D341Med (cell line): ENCODE measurements at regions not wholly inside any gene's neighbourhood (a gene's known extent, or its start where the extent isn't known, plus 50 kb on each side); places are given as distances from the start of the nearest gene placed in this dataset.
"Not testable (repeated sequence)": the region's sequence is repeated elsewhere in the genome, so short reads cannot be mapped to it uniquely, and the experiment has no call there.

Experiments
- DNase-seq: peaks from one replicate; pipeline ENCODE4 v3.0.0; 2012; ENCODE audit warnings: low spot score

DNA sequence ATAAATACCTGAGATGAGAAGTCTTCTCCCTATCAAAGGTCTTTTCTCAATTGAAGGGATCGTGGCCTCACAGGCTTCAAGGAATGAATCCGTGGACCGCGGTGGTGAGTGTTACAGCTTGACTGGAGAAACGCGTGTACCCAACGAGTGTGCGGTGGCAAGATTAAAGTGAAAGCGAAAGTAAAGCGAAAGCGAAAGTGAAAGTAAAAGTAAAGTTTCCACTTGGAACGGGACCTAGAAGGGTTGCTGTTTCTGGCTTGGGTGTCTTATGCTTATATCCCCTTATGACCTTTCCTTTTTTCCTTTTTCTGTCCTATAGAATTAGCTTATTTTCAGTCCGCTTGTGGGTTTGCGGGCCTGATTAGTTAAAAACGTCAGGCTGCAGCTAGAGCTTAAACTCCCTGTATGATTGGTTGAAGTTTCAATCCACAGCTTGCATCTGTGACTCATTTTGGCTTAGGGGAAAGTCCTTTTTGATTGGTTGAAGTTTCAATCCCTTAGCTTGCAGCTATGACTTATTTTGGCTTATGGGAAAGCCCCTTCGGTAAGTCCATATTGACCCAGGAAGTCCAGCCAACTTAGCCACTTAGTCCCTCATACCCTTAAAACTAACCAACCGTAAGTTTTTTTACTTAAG is 924.3 kb upstream of the CDH10 start:
- no peak for DNase-seq

DNA sequence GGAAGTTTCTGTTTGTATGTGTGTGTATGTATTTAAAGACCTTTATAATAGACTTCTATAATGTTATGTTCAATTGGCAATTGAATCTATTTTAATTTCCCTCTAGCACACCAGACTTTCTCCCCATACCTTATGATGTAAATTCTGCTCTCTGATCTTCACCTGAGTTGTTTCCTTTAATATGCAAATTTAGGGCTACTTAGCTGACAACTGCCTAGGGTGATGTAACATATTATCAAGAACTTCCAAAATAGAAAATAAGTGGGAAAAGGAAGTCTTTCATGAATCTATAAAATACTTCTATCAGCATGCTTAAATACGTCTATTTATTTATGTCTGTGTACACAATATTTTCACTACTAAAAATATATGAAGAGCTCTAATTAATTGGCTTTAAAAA is 923.5 kb upstream of the CDH10 start:
- no peak for DNase-seq

GRCh38 chr5:25567881-25568280 is 923.1 kb upstream of the CDH10 start:
- no peak for DNase-seq

DNA sequence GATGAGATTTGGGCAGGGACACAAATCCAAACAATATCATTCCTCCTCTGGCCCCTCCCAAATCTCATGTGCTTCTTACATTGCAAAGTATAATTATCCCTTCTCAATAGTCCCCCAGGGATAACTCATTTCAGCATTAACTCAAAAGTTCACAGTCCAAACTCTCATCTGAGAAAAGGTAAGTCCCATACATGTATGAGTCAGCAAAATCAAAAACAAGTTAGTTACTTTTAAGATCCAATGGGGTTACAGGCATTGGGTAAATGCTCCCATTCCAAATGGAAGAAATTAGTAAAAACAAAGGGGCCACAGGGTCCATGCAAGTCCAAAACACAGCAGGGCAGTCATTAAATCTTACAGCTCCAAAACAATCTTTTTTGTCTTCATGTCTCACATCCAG is 917.9 kb upstream of the CDH10 start:
- no peak for DNase-seq

DNA sequence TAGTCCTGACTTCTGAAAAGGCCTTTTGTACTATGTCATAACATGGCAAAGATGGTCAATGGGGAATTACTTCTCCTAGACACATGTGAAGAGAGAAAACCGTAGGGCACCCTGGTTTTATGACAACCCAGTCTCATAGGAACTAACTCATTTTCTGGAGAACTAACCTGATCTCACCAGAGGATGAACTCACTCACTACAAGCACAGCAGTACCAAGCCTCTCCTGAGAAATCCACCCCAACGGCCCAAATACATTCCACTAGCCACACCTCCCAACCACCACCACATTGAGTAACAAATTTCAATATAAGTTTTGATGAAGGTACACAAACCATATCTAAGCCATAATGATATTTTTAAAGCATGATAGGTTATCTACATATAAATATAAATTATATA is 909.3 kb upstream of the CDH10 start:
- no peak for DNase-seq

DNA sequence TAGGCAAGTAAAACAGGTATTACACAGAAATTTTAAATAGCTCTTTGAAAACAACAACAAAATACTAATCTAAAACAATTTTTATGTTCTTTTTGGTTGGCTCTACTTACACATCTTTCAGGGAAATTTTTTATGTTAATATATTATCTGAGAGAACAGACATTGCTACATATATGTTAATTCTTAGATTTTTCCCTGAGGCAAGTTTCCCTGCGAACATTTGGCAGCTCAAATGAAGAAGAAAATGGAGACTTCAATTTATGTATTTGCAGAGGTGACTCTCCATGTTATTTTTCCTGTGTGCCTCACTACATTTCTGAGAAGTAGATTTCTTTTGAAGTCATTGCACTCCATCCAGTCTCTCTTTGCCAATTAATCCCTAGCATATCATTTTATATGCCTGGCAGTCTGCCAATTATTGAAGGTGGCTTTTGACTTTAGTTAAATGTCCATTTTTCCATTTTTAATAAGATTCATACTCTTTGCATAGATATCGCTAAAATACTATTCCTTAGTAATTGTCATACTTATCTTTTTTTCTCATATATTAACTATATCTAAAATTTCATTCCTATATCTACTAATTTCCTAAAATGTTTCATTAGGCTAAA is 908.2 kb upstream of the CDH10 start:
- DNase-seq = no peak

GRCh38 chr5:25550793-25551192 is 906.0 kb upstream of the CDH10 start:
- DNase-seq = no peak

DNA sequence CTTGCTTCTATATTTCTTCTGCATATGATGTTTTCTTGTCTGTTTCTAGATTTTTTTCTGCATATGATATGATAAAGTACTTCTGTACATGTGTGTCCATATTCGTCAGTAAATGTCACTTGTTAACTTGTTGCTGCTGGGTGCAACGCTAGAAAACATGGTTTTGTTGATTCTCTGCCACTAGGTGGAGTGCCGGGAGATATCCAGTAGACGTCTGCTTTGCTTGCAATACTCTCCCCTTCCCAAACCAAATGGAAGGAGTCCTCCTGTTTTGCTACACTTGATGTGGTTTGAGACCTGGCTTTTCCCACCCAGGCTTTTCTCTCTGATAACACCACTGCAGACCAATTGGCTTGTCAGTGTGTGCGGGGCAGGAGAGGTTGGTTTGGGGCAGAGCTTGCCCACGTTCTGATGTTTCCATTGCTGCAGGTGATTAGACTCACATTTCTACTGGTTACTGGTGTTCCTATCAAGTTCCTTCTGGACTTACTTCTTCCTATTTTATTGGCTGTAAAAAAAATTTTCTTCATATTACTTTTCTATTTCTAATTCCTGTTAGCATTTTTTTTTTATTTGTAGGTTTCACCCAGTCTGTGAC is 900.0 kb upstream of the CDH10 start:
- peak; percentile 59 for DNase-seq

DNA sequence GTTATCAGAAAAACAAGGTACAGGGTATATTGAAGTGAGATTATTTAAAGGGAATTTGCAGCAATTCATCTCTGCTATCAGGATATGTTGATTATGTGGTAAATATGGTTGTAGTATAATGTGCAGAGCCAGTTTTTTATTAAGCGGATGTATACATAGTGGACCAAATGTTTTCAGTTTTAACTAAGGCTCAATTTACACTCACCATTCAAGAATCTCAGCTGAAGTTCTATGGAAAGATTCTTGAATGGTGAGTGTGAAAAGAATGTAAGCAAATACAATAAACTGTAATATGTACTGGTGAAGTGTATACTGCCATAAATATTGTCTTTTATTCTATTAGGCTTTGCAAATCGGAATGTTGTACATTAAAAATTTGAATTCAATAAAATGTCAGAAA is 895.9 kb upstream of the CDH10 start:
- no peak for DNase-seq

- DNase-seq = no peak
These were observed 894.8 kb upstream of the CDH10 start for GRCh38 chr5:25539536-25539935.

- not testable (repeated sequence) for DNase-seq
These were observed 891.7 kb upstream of the CDH10 start for GRCh38 chr5:25536461-25536860.

- DNase-seq = peak; percentile 56
These were observed 871.4 kb upstream of the CDH10 start for GRCh38 chr5:25516141-25516540.

GRCh38 chr5:25515525-25515924 is 870.7 kb upstream of the CDH10 start:
- peak; percentile 7 for DNase-seq

DNA sequence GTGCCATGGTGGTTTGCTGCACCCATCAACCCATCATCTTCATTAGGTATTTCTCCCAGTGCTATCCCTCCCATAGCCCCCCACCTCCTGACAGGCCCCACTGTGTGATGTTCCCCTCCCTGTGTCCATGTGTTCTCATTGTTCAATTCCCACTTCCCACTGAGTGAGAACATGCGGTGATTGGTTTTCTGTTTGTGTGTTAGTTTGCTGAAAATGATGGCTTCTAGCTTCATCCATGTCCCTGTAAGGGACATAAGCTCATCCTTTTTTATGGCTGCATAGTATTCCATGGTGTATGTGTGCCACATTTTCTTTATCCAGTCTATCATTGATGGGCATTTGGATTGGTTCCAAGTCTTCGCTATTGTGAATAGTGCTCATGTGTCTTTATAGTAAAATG is 865.9 kb upstream of the CDH10 start:
- DNase-seq = not testable (repeated sequence)

- not testable (repeated sequence) for DNase-seq
These were observed 863.2 kb upstream of the CDH10 start for GRCh38 chr5:25508011-25508410.

DNA sequence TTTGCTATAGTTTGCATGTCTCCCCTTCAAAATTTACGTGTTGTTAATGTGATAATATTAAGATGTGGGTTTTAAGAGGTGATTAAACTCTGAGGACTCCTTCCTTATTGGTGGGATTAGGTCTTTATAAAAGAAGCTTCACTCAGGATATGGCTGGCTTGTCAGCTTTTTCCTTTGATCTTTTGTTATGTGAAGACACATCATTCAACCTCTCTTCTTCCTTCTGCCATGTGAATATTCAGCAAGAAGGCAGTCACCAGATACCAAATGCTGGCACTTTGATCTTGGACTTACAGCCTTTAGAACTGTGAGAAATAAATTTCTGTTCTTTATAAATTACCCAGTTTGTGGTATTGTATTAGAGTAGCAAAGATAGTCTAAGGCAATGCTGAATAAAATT is 855.9 kb upstream of the CDH10 start:
- no peak for DNase-seq

- DNase-seq = no peak
These were observed 845.2 kb upstream of the CDH10 start for GRCh38 chr5:25489834-25490538.

GRCh38 chr5:25488119-25488518 is 843.3 kb upstream of the CDH10 start:
- DNase-seq = no peak

GRCh38 chr5:25484391-25484790 is 839.6 kb upstream of the CDH10 start:
- no peak for DNase-seq

DNA sequence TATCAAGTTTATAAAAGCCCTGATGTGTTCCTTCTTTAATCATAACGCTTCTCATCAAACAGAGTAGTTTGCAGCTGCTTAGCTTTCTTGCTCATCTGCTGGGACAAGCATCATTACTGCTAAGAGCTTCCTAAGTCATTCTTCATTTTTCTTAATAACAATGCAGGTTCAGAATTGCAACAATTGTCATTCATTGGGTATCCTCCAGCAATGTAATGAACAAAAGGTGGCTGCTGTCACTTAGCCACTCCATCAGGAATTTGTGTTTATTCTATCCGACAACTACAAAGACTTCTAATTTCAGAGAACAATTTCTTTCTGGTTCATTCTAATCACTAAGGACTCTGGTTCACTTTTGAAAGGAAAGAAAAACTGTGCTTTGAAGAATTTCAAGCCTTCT is 836.7 kb upstream of the CDH10 start:
- DNase-seq = no peak

GRCh38 chr5:25459082-25459481 is 814.3 kb upstream of the CDH10 start:
- DNase-seq = no peak

DNA sequence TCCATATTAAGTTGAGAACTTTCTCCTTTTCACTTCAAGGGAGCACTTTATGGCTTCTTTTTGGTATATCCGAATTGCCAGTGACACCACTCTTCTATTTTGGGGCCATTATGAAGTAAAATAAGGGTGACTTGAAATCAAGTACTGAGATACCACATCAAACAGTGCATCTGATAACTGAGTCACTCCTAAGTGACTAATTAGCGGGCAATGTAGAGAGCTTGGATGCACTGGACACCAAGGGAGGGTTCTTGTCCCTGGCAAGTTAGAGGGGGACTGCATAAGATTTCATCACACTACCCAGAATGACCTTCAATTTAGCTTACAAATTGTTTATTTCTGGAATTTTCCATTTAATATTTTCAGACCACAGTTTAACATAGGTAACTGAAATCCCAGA is 813.9 kb upstream of the CDH10 start:
- no peak for DNase-seq

DNA sequence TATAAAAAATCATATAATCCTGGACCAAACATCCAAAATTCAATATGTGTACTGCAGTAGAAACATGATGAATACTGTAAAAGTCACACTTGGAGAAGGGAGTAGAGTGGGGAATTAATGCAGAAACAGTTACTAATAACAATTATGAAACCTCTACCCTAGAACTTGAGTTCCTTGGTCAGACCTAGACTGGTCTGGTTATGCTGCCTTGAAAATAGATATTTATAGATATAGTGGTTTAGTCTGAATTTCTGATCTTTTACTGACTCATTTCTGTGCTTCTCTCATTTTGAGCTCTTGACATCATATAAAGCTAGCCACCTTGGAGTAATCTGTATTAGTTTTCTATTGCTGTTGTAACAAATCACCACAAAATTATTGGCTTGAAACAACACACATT is 808.7 kb upstream of the CDH10 start:
- DNase-seq = no peak
